GM12865 (cell line): ENCODE measurements at regions not wholly inside any gene's neighbourhood (a gene's known extent, or its start where the extent isn't known, plus 50 kb on each side); places are given as distances from the start of the nearest gene placed in this dataset.
A peak's percentile ranks its signal among the peaks of the same experiment; 100 is the strongest.

Experiments
- DNase-seq: peaks from one replicate; pipeline ENCODE4 v3.0.0; 2010; ENCODE audit warnings: low read depth
- H3K4me3 ChIP-seq: 2 replicates; pipeline ENCODE4 v1.5.1; 2011; ENCODE audit warnings: mild to moderate bottlenecking, low read depth, low read length, control low read depth
- TF ChIP-seq, protein P1 (sequence below): IDR thresholded peaks from 2 replicates; pipeline ENCODE4 v1.5.1; 2011; ENCODE audit warnings: low read length, control low read depth, low read depth, inconsistent platforms; ENCODE audit not compliant: insufficient read depth; ENCODE audit errors: missing control alignments

DNA sequence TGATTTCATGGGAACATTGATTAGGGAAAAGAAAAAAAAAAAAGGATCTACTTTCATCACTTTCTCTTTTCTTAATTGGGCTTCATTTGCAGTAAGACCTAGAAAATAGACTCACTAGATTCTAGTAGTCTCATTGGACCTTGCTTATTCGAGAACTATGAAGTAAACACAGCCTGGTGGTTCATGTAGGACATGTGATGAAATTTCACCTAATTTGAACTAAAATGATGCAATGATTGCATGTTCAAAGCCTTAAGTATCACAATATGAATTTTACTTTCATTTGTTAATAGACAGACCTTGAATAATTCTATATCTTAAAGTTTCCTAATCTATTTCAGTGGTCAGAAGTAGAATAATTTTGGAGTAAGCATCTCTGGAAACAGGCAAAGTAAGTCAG, 688.9 kb upstream of the NRXN1 start:
- TF ChIP-seq, protein P1, sequence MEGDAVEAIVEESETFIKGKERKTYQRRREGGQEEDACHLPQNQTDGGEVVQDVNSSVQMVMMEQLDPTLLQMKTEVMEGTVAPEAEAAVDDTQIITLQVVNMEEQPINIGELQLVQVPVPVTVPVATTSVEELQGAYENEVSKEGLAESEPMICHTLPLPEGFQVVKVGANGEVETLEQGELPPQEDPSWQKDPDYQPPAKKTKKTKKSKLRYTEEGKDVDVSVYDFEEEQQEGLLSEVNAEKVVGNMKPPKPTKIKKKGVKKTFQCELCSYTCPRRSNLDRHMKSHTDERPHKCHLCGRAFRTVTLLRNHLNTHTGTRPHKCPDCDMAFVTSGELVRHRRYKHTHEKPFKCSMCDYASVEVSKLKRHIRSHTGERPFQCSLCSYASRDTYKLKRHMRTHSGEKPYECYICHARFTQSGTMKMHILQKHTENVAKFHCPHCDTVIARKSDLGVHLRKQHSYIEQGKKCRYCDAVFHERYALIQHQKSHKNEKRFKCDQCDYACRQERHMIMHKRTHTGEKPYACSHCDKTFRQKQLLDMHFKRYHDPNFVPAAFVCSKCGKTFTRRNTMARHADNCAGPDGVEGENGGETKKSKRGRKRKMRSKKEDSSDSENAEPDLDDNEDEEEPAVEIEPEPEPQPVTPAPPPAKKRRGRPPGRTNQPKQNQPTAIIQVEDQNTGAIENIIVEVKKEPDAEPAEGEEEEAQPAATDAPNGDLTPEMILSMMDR, result no peak
- no peak overlapping the region for H3K4me3 ChIP-seq
- DNase-seq, result no peak

DNA sequence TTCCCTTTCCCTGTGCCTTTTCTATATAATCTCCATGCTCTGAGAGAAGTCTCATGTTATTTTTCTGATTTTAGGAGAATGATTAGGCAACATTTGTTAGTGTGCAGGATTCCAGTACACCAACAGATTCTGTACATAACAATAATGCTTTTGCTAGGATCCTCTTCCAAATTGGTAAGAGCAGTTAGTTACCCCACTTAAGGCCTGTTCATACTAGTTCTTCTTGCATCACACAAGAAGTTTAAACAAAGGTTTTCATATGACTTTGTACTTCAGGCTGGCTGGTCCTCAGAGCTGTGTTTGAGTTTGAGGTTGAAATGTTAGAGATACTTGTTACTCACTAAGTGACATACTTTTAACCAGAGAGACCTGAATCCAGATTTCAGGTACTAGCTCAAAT, 686.9 kb upstream of the NRXN1 start:
- no peak overlapping the region for H3K4me3 ChIP-seq
- TF ChIP-seq, protein P1, result no peak
- DNase-seq, result no peak

GRCh38 chr2:51717312-51717711, 685.4 kb upstream of the NRXN1 start:
- no peak for DNase-seq
- TF ChIP-seq, protein P1, result no peak
- no peak overlapping the region for H3K4me3 ChIP-seq

DNA sequence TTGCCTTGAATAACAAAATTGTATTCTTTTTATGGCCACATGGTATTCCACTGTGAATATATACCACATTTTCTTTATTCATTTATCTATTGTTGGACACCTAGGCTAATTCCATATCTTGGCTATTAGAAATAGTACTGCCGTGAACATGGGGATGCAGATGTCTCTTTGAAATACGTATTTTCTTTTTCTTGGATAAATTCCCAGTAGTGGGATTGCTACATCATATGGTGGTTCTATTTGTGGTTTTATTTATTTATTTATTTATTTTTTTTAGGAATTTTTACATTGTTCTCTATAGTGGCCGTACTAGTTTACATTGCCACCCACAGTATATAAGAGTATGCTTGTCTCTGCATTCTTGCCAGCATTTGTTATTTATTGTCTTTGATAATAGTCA, 679.8 kb upstream of the NRXN1 start:
- no peak overlapping the region for H3K4me3 ChIP-seq
- TF ChIP-seq, protein P1, result no peak
- no peak for DNase-seq

GRCh38 chr2:51710222-51710621, 678.3 kb upstream of the NRXN1 start:
- peak; percentile 10 for DNase-seq
- TF ChIP-seq, protein P1, result peak; percentile 47
- H3K4me3 ChIP-seq, result no peak overlapping the region

GRCh38 chr2:51707625-51708024, 675.7 kb upstream of the NRXN1 start:
- DNase-seq, result no peak
- TF ChIP-seq, protein P1, result no peak
- no peak overlapping the region for H3K4me3 ChIP-seq

DNA sequence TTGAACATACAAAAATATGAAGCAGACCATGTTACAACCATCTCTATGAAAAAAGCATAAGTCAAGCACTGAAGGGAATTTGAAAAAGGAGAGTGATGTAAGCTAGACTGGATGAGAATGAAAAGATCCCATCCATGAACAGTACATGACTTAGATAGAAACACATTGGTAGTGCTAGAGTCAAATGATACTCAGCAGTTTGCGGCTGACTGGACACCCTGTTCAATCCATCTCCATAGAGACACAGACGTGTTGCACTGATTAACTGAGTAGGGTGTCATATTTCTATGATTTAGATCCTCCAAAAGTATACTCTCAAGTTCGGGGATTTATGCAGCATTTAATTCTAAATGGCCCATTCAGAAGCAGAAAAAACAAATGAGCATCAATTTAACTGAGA, 674.3 kb upstream of the NRXN1 start:
- H3K4me3 ChIP-seq, result no peak overlapping the region
- TF ChIP-seq, protein P1, result no peak
- DNase-seq, result no peak
